NCI-H2107 treated with DMSO at 0.1 percent for 48 hours (cell line): ENCODE measurements at regions not wholly inside any gene's neighbourhood (a gene's known extent, or its start where the extent isn't known, plus 50 kb on each side); places are given as distances from the start of the nearest gene placed in this dataset.

Experiments
- DNase-seq: peaks from one replicate; lab custom pipeline; 2025; ENCODE audit not compliant: unreplicated experiment; lab: John Stamatoyannopoulos, UW

DNA sequence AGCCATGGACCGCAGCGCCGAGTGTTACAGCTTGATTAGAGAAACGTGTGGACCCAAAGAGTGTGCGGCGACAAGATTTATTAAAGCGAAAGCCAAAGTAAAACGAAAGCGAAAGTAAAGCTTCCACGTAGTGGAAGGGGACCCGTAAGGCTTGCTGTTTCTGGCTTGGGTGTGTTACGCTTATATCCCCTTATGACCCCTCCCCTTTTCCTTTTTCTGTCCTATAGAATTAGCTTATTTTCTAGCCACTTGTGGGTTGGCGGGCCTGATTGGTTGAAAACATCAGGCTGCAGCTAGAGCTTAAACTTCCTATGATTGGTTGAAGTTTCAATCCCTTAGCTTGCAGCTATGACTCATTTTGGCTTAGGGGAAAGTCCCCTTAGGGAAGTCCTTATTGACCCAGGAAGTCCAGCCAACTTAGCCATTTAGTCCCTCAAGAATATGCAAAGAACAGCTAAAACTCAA lies 969.7 kb downstream of the DCDC2C start:
- DNase-seq = peak; percentile 43

GRCh38 chr2:4674007-4674406 lies 970.6 kb downstream of the DCDC2C start:
- no peak for DNase-seq

DNA sequence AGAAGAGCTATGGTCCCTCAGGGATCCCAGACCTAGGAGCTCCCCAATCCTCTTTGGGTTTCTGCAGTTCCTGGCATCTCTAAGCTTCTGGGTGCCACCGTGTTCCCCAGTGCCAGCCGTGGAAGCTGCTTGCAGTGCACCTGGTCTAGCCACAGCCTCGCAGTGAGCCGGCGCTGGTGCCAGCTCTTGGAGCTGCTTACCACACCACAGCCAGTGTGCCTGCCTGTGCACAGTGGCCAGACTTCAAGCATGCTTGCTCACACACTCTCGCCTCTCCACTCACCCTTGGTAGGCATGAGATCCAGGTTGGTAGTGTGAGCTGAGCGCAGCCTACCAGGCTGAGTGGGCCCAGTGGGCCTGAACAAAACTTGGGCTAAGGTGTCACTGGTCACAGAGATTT lies 971.9 kb downstream of the DCDC2C start:
- DNase-seq = no peak

GRCh38 chr2:4678927-4679326 lies 975.6 kb downstream of the DCDC2C start:
- no peak for DNase-seq

DNA sequence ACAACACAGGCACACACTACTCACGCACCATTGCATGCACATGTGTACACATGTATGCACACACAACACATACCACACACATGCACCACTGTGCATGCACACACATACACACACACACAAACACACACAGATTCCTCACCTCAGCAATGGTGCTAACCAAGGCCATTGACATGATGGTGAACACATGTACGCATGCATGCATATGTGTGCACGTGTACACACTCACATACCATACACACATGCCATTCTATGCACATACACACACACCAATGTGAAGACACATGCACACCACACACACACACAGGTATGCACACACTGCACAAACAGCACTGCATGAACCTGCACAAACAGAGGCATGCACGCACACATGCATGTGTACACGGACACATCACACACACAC lies 976.0 kb downstream of the DCDC2C start:
- DNase-seq = no peak

- no peak for DNase-seq
These were observed 981.5 kb downstream of the DCDC2C start for GRCh38 chr2:4684921-4685320.

DNA sequence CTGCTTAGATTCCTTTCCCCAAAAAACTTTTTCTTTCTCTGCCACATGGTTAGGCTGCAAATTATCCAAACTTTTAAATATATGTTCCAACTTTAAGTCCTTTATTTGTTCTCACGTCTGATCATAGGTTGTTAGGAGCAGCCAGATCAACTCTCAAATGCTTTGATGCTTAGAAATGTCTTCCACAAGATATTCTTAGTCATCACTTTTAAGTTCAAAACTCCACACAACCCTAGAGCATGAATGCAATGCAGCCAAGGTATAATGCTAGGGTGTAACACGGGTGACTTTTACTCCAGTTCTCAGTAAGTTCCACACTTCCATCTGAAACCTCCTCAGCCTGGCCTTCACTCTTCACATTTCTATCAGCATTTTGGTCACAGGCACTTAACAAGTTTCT lies 987.5 kb downstream of the DCDC2C start:
- no peak for DNase-seq

DNA sequence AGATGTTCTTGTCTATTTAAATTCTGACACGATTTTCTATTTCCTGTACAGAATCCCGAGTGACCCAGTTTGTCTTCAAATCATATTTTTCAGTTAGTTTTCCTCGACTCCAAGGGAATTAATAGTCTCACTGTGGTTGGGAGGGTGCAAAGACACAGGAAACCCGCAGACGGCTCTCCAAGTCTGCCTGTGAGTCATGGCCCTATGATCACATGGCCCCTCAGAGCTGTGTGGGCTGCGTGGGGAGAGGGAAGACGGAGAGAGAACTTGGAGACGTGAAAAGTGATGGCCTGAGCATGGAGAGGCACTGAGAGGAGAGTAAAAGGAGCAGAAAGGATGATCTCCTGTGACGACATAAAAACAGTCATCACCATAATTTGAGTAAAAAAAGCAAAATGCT lies 989.9 kb downstream of the DCDC2C start:
- no peak for DNase-seq

DNA sequence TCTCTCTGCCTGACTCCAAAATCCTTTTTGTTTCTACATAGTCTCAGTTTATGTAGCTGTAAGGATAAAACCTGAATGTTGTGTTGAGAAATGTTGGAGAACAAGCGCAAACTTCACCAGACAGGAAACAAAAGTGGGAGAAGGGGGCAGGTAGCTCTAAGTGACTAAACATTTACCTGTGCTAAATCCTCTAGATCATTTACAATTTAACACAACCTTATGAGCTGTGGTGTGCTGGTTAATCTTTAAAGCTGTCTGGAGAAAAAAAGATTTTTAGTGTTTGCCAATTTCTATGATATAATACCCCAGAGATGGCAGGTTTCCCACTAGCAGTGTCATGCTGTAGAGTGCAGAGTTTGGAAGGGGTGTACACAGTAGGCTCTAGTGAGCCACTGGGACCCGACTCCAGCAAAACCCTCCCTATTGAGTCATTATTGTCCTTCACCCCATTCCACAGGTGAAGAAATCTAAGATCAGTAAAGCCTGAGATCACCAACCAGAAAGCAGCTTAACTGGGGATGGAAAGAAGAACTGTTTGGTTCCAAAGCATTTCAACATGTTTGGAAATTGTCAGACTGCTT lies 992.0 kb downstream of the DCDC2C start:
- DNase-seq = no peak

GRCh38 chr2:4715065-4715464 lies 977.1 kb upstream of the SOX11 start:
- peak; percentile 21 for DNase-seq

DNA sequence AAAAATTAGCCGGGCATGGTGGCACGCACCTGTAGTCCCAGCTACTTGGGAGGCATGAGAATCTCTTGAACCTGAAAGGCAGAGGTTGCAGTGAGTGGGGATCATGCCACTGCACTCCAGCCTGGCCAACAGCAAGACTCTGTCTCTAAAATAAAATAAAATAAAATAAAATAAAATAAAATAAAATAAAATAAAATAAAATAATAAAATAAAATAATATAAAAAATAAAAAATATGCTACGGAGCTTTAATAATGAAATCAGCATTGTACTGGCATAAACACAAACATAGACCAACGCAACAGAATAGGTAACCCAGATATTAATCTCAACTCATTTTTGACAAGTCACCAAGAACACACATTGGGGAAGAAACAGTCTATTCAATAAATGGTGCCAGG lies 973.4 kb upstream of the SOX11 start:
- DNase-seq = no peak

- DNase-seq = no peak
These were observed 966.6 kb upstream of the SOX11 start for GRCh38 chr2:4725618-4726017.

- DNase-seq = no peak
These were observed 959.6 kb upstream of the SOX11 start for GRCh38 chr2:4732560-4732959.

- peak; percentile 65 for DNase-seq
These were observed 946.9 kb upstream of the SOX11 start for GRCh38 chr2:4745056-4745991.

DNA sequence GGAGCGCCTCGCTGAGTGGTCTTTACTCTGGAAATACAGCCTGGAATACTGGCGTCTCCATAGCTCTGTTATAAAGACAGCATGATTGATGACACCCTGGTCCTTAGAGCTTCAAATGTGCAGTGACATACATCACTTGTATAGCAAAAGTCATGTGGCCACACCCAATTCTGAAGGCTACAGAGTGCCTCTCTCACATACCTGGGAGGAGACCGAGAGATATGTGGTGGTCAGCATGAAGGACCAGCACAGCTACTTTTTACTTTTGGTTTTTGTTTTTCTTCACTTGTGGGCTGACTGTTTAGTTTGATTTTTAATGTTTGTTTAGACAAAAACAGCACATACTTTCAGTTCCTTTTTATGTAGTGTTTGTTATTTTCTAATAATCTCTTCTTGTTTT lies 938.5 kb upstream of the SOX11 start:
- no peak for DNase-seq

DNA sequence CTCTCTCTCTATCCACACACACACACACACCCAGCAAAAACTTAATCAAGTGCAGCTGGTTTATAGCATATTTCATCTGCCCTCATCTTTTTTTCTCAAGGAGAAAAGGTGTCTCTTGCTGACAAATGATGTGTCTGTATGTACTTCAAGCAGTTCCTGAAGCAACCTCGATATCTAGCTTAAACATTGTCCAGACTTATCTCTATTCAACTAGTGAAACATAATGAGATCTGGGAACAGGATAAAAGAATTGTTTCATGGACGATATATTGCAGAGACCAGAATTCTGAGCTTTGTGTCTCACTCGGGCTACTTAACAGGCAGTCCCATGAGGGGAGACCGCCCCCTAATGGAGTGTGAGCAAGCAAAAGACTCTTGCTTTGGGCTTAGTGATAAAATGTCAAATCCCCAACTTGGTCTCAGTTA lies 929.2 kb upstream of the SOX11 start:
- peak; percentile 63 for DNase-seq

- no peak for DNase-seq
These were observed 926.2 kb upstream of the SOX11 start for GRCh38 chr2:4765787-4766530.

DNA sequence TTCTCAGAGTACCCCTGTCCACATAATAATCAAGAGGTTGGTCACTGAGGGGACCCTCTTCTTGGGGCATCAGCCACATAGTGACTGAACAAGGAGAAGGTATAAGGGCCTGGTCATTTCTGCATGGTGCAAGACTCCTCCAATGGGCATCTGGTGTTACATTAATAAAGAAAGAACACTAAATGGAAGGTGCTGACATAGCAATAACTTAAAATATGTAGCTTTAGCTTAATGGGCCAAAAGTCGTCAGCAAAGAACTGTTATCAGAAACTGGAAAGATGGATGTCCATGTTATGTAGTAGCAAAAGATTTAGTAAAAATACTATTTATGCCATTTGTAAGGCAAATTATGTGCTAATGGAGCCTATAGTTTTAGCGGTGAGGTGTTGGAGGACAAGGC lies 916.5 kb upstream of the SOX11 start:
- no peak for DNase-seq

- DNase-seq = no peak
These were observed 911.5 kb upstream of the SOX11 start for GRCh38 chr2:4780679-4781078.

DNA sequence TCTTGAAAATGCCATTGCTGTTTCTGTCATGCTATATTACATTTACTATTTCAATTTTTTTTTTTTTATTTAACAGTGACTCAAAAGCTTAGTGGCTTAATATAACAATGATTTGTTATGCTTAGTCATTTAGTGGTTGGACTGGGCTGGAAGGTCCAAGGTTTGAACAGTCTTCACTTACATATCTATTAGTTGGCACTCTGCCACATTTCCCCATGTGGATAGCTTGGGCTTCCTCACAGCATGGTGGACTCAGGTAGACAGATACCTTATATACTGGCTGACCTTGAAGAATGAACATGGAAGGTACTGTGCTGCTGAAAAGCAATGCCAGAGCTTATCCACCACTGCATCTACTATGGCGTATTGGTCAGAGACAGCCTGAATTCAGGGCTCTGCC lies 909.5 kb upstream of the SOX11 start:
- no peak for DNase-seq

DNA sequence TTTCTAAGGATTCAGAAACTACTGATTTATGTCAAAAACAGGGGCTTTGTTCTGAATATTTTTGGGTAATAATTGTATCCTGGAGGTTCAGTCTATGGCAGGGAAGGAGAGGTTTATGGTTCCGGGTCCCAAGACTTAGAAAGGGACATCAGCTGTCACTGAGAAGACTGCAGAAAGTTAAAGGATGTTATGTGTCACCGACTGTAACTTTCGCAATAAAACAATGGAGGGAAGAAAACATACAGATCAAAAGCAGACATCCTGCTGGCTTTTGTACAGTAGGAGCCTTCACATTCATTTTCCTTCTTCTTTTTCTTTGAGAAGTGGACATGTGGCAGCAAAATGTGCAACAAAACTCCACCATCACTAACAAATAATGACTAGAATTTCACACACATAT lies 900.7 kb upstream of the SOX11 start:
- no peak for DNase-seq

DNA sequence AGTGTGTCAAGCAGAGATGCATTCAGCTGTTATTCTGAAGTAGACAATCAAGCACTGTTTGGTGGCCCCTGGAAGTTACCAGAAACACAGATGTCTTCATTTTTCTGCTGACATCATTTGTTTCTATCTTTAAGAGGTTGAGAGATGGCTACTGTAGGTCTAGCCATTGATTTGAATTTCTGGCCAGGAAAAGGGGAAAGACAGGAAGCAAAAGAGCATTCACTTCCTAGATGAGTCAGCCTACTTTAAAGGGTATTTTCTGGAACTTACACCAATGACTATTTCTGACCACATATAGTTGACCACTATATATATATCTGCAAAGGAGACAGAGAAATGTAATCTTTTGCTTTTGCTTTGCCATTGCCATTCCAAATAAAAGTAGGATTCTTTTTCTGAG lies 900.1 kb upstream of the SOX11 start:
- no peak for DNase-seq
